Inferior parietal cortex (tissue), 1 donor: ENCODE measurements at regions not wholly inside any gene's neighbourhood (a gene's known extent, or its start where the extent isn't known, plus 50 kb on each side); places are given as distances from the start of the nearest gene placed in this dataset.
A peak's percentile ranks its signal among the peaks of the same experiment; 100 is the strongest.

Experiments used
- DNase-seq: peaks from one replicate; pipeline ENCODE4 v3.0.0-alpha.2; 2016; ENCODE audit errors: extremely low spot score

DNA sequence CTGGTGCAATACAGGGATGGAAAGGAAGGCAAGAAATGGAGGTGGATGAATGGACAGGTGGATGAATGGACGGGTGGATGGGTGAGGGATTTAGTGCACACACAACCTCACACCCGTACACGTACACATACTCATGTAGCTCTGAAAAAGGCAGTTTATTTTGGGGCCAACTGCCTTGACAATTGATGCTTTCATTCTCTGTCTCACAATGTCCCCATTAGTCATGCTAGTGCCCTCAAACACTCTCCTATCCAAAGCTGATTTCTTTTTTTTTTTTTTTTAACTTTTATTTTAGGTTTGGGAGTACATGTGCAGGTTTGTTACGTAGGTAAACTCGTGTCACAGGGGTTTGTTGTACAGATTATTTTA is 495.0 kb downstream of the DMAC1 start:
- DNase-seq: peak; percentile 25

DNA sequence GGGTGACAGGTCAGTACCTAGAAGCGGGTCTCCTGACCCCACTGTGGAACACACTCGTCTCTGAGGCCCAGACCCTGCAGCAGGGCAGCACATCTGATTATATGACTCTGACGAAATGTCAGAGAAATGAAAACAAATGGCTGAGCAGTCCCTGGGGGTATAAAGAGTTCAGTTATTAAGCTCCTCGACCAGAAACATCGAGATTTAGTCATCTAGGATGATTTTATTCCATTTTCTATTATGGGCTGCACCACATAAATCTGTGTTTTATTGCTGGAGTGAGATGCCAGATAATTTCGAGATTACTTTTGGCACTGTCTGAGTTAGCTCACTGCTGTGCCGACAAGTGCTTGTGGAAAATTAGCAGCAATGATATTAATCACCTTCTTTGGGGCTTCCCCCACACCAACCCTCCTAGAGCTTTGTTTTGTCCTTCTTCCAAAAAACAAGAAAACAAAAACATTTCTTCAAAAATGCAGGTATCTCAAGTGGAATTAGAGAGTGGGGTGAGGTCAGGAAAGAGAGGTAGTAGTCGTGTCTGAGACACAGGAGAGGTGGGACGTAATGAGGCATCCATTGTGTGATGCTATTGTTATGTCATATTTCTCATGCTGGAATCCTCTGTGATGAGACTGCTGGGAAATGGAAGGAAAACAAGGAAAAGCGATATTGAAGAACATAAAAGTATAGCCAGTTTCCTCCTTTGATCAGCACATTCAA is 495.5 kb downstream of the DMAC1 start:
- no peak for DNase-seq

DNA sequence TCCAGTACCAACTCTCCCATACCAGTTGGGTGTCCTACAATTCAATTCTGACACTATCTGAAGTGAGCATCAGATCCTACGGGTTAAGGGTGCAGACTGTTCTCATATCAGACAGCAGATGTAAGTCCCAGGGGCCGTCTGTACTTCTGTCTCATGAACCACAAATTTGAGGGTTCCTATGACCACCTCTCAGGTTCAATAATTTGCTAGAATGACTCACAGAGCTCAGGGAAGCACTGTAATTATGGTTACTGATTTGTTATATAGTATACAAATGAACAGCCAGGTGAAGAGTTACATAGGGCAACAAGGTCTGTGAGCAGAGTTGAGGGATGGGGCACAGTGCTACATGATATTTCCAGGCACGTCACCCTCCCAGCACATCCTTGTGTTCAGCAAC is 499.1 kb downstream of the DMAC1 start:
- DNase-seq: no peak

GRCh38 chr9:7298123-7298522 is 501.5 kb downstream of the DMAC1 start:
- DNase-seq: no peak

DNA sequence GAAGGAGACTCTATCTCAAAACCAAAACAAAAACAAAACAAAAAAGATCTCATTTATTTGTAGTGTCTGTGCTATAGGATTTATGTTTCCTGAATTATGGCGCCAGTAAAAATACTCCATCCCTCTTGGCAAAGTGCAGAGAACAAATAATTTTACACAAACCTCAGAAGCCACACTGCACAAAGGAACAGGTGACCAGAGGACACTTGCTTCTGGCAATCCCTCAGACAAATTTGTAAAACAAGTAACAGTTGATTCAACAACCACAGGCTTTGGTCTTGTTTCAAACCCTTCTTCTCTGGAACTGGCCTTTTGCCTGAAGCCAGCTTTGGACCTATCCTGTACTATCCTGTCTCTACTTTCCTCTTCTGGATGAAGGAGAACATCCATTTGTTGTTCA is 502.1 kb downstream of the DMAC1 start:
- DNase-seq: no peak

DNA sequence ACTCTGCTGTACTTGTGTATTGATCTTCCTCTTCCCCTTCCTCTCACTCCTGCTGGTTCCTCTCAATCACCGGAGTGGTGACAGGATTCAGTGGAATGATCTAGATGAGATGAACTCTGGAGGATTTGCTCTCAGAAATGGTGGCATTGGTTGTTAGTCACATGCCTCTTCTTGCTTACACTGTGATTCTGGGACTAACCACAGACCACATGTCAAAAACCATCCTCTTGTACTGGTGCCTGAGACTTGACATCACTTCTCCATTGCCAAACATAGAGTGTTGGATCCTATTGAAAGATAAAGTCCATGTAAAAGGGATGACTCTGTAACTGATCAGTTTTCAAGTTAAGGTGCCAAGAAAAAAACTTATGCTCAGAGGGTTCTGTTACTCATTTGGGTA is 506.5 kb downstream of the DMAC1 start:
- DNase-seq: no peak

DNA sequence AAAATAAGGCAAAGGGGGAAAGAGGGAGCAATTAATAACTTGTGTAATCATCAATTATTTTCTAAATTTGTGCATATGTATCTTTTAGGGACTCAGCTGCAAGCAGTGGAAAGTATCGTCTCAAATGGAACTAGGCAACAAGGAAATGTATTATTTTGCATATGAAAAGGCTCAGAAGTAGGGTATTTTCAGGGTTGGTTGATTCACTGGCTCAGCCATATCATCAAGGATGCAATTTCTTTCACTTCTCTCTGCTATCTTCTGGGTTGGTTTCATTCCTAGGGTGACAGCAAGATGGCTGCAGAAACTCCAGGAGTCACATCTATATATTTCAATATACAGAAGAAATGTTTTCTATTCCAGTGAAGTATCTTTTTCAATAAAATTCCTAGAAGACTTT is 509.8 kb downstream of the DMAC1 start:
- DNase-seq: no peak

DNA sequence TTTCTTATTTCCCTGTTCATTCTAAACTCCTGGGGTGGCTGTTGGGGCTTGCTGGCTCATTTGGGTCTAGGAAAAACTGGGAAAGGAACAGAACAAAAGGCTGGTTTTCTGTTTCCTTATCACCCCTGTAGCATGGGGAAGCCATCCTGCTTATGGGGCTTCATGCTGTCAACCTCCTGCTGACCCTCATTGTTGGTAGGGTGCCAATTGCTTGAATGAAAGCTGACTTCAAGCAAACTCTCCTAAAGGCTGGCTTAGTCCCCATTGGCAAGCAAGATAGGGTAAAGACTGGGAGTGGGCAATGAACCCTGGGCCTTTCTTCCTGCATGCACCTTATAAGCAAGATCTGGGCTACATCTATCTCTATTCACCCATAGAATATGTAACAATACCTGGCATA is 511.6 kb downstream of the DMAC1 start:
- DNase-seq: no peak

GRCh38 chr9:7287065-7287464 is 512.5 kb downstream of the DMAC1 start:
- no peak for DNase-seq

DNA sequence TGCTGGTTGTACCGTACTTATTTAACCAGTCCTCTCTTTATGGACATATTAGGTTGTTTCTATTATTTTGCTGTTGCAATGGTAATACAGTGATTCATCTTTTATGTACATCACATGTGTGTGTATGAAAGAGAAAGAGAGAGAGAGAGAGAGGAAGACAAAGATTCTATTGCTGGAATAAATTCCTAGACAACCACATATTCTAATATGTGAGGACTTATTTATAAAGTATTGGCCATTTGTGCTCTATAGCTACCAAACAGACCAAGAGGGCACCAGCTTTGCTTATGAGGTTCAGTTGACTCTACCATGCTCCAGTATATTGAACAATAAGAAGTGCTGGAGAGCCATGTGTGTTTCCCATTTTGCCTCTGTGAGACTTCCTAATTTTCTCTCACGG is 513.5 kb downstream of the DMAC1 start:
- DNase-seq: no peak

DNA sequence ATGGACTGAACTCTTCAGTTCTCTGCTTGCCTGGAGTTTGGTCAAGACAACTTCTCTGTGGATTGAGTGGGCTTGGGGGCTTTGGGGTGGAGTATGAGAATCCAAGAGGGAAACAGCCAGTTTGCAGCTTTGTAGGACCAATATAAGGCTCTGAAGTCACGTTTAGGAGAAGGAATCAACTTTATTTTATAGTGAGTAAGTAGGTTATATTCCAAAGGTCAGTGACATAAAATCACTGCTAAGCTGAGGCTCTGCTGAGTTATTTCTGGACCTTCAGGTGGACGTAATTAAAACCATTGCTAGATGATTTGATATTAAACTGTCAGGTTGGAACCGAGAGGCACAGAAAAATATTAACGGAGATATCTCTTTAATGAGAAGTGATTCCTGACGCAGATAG is 514.4 kb downstream of the DMAC1 start:
- DNase-seq: no peak

GRCh38 chr9:7284517-7284916 is 515.1 kb downstream of the DMAC1 start:
- no peak for DNase-seq

- DNase-seq: no peak
These were observed 515.5 kb downstream of the DMAC1 start for GRCh38 chr9:7284117-7284516.

DNA sequence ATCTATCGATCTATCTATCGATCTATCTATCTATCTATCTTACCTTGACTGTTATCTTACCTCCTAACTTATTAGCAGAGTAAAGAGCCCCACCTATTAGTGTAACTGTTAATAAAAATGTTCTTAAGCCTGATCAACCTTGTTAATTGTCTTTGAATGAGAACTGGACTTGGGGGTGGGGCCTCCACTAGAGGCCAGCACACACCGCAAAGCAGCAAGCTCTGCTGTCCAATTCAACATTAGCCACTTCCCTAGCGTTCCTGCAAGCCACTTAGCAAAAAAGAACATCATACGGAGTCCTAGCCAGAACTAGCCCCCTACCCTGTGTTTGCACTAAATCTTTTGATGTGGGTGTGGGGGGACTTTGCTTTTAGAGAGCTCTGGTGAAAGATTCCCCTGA is 515.8 kb downstream of the KDM4C start:
- DNase-seq: no peak

- no peak for DNase-seq
These were observed 509.3 kb downstream of the KDM4C start for GRCh38 chr9:7266911-7267595.

DNA sequence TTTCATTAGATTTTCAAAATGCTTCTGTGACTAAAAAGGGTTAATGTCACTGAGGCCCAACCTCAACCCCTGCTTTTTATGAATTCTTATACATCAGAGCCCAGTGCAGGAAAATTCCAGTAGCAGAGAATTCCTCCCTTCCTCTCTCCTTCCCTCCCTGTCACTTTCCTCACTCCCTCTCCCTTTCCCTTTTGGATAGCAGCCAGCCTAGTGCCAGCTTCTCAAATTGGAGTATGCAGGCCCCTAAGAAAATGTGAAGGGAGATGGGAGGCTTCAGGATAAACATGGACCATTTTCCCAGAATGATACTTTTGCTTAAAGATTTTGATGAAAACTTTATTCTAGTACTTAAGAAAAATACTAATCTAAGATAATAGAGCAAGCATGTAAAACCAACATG is 507.4 kb downstream of the KDM4C start:
- DNase-seq: no peak

DNA sequence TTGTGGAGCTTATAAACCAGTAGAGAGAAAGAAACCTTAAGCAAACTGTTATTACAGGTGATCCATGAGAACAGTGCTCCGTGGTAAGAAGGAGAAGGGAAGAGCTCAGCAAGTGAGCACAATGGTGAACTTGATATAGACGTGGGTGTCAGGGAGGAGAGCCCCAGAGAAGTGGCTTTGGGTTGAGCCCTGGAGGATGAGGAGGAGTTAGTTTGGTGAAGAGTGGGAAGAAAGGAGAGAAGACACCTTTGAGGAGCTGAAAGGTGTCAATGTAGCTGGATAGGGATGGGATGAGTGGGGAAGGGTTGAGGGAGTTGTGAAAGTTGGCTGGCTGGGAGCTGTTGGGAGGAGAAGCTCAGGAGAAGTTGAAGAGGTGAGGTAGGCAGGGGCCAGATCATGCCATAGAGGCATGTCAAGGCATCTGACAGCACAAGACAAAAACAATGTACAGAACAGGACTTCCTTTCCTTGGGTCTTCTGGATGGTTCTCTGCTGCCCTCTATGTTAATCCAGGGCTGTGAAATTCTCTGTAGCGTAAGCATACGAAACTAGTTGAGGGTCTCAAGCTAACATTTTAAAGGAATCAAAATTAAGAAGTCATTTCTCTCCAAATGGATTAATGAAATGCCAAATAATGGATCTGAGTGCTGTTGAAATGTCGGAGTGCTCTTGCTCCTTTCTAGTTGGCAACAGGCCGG is 501.9 kb downstream of the KDM4C start:
- DNase-seq: no peak

DNA sequence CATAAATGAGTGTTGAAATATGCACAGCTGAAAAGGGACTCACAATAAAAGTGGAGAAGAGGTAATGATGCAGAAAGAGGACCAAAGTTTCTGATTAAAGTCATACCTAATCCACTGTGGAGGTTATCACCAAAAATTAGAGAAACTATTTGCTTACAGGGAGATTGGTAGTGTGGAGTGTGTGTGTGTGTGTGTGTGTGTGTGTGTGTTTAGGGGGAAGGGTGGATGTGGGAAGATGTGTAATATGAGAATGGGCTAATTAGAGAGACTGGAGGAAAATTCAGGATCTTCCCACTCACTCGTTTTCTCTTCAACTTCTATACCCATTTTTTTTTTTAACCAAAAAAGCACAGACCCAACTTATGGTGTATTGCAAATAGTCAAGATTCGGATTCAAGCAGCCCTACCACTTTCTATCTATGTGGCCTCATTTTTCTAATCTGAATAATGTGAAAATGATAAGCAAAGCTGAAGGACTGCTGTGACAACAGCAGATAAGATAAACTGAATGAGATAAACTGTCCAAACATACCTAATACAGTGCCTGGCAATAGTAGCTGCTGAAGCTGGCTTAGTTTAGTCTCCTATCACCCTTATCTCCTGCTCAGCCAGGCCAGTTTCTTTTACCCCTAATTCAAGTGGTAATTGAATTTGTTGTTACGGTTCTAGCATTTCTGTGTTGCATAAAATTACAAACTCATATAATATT is 501.1 kb downstream of the KDM4C start:
- no peak for DNase-seq

DNA sequence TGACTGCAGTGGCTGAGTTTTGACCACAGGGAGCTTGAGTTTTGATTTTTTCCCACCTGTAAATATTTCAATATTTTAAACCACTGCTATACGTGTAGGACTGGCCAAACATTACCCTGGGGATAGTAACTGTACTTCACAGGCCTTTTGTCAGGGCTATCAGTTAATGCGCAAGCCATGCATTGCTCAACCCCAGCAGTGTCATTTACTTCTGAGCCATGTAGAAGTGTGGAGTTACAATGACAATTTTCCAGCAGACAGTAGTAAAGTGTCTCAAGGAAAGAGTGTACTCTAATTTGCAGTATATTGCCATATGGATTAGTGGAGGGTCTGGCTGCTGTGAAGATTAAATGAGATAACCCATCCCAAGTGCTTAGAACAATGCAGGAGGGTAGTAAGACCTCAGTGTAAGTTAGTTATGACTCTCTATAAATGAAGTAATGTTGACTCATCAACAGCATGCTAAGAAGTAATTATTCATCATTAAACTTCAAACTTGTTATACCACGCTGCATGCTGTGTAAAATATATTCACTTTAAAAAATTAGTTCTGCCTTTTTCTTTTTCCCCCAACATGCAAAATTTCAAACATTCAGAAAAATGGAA is 489.2 kb downstream of the KDM4C start:
- no peak for DNase-seq

DNA sequence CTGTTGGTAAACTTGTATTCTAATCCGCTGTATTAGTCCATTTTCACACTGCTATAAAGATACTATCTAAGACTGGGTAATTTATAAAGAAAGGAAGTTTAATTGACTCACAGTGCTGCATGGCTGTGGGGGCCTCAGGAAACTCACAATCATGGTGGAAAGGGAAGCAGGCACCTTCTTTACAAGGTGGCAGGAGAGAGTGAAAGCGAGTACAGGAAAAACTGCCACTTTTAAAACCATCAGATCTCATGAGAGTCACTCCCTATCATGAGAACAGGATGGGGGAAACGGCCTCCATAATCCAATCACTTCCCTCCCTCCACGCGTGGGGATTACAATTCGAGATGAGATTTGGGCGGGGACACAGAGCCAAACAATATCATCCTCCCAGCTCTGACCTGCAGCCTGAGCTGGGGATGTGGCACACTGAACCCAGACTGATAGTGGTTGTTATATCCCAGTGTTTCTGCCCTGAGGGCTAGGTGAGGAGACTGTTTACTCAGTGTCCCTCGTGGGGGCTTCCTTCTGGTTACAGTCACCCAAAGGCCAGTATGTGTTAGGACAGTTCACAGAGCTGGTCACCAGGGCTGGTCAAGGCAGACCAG is 488.3 kb downstream of the KDM4C start:
- no peak for DNase-seq

GRCh38 chr9:7243838-7244237 is 486.1 kb downstream of the KDM4C start:
- DNase-seq: no peak

DNA sequence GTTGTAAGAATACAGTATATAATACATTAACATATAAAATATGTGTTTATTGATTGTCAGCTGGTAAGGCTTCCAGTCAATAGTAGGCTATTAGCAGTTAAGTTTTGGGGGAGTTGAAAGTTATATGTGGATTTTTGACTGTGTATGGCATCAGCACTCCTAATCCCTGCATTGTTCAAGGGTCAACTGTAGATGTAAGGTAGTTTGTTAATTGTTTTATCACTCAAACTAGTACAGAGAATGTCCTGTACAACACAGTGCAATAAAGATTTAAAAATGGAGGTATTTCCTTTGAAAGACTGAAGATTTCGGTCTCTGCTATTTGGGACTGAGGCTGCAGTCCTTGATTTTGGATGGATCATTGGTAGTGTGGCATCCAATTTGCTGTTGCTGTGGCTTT is 484.4 kb downstream of the KDM4C start:
- DNase-seq: no peak
